EL (cell line): ENCODE measurements at regions not wholly inside any gene's neighbourhood (a gene's known extent, or its start where the extent isn't known, plus 50 kb on each side); places are given as distances from the start of the nearest gene placed in this dataset.

Source experiments
- DNase-seq: peaks from one replicate; pipeline ENCODE4 v3.0.0-alpha.2; 2016

GRCh38 chr11:103530257-103530656 is 421.0 kb downstream of the DYNC2H1 start:
- peak; percentile 33 for DNase-seq

GRCh38 chr11:103532133-103532788 is 423.0 kb downstream of the DYNC2H1 start:
- DNase-seq: peak; percentile 90

DNA sequence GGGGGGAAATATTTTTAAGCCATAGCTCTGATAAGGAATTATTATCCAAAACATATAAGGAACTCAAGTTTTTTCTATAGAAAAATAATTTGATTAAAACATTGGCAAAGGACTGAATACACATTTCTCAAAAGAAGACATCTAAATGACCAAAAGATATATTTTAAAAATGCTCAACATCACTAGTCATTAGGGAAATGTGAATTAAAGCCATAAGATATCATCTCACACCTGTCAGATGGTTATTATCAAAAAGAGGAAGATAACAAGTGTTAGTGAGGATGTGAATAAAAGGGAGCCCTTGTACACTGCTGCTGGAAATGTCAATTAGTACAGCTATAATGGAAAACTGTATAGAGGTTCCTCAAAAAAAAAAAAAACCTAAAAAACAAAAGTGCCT is 425.0 kb downstream of the DYNC2H1 start:
- no peak for DNase-seq

DNA sequence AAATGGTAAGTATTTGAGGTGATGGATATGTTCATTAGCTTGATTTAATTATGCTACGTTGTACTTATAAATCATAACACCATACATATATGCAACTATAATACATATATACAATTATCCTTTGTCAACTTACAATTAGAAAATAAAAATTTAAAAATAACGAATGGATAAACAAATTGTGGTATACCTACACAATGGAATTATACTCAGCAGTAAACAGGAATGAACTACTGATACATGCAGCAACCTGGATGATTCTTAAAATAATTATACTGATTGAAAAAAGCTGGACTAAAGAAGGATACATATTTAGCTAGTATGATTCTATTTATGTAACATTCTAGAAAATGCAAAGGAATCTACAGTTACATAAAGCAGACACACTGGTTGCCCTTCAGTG is 425.7 kb downstream of the DYNC2H1 start:
- DNase-seq: no peak

DNA sequence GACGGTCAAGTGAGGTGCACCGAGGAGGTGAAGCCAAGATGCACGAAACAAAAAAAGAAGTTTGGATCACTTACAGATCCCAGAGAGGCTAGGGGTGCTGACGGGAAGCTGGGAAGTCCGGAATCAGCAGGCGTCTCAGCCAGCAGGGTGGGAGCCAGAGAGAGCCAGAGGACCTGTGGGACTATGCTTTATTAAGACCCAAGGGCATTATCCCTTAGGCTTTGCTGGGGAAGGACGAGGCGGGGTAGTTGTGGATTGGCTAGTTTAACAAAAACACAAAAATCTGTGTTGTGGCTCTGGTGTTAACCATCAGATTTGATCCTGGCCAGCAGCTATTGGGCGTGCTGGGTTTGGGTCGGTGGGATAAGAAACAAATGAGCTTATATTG is 427.1 kb downstream of the DYNC2H1 start:
- no peak for DNase-seq

GRCh38 chr11:103537904-103538502 is 428.8 kb downstream of the DYNC2H1 start:
- DNase-seq: peak; percentile 59

DNA sequence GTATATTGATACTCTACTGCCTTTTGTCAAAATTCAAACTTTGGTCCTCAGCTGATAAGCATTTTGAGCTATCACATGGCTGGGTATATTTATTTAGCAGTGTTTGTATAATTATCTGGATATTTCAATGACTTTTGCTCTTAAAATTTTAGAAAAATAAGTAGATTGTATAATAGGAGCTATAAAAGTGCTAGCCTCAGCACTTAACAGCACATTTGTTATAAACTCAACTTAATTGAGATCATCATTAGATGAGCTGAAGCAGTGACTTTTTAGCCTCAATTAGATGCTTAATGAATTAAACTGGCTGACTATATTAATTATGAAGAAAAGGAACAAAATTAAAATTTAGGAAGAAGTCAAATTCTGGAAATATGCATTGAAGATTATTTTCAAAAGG is 429.9 kb downstream of the DYNC2H1 start:
- no peak for DNase-seq

DNA sequence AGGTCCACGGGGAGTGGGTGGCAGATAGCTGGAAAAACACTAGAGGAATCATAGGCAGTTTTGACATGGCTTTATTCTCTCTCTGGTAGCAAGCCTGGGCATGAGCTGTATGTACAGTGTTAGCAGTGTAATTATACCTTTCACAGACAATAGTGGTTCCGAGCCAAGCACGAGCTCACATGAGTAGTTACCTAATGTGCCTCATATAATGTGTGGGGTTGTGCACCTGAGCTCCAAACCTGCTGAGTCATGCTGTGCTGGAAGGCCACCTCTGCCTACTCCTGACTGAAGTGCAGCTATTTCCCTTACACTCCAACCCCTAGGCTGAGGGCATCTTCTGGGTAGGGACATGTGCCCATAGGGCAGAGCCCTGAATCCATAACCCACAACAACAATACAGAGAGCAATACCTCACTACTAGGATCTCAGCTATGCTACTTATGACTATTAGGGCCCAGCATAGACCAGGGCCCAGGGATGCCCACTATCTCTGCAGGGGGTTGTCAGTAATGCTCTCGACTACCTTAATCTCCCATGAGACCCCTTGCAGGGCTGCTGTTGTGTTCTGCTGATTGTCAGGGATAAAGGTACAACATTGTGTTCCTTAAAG is 432.1 kb downstream of the DYNC2H1 start:
- no peak for DNase-seq

DNA sequence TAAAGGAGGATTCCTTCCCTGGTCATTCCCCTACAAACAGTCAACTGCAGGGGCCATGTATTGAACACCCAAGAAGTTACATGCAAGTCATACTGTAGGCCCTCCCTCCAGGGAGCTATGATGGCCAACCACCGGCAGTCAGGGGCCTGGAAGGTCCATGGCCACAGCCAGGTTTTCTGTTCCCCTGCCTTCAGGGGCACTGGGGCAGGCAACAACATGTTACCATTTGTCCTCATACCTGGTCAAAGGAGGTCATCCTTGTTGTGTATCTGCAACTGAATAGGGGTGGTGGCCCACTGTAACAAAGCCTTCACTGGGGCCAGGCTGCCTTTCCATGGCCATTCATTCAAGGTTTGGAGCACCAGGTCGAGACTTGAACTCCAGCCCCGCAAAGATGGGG is 433.6 kb downstream of the DYNC2H1 start:
- DNase-seq: no peak

- DNase-seq: no peak
Observed at GRCh38 chr11:103543456-103543855, 434.2 kb downstream of the DYNC2H1 start.

GRCh38 chr11:103544874-103545273 is 435.6 kb downstream of the DYNC2H1 start:
- DNase-seq: no peak

DNA sequence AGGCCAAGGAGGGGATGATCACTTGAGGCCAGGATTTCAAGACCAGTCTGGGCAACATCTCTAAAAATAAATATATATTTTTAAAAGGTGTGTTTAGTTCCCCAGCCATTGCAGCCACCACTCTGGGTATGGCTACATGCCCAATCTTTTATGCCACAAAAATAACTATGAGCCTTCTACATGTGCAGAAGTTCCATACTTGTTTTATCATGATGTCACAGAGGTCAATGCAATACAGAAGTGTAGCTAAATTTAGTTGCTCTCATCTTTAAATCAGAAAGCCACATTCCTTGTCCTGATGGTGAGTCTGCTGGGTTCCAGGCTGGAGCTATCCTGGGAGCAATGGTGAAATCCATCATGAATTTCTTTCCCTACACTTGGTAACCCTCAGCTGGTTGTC is 436.3 kb downstream of the DYNC2H1 start:
- DNase-seq: no peak

DNA sequence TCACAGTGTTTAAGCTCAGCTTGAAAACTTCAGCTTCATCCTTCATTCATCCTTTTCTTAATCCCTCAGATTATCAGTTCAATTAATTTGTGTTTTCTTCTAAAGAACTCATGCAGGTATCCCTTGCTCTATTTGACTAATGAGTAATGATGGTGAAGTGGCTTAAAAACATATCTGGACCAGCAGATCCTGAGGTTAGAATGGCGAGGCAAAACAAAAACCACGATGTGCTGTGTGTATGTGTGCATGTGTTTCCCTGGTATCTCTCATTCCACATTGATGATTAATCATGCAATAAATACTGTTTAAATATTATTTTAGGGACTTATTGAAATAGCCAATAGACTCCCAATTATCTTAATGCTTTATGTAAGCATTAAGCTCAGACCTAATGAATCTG is 437.0 kb downstream of the DYNC2H1 start:
- peak; percentile 53 for DNase-seq

DNA sequence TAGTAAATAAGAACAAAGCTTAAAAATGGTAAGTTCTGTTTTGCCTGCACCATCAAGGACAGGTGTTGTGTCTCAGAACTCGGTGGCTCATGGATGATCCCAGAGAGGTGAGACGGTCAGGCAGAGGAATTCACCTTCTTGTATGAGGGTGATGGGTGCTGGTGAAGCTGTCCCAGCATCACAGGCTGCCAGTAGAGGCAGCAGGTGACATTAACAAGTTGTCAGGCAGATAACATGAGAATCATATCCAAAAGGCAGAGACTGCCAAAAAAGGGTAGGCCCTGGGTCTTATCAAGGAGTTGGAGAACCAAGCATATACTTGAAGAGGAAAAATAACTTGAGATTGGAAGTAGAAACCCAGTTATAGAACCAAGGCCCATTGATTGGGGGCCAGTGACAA is 437.8 kb downstream of the DYNC2H1 start:
- no peak for DNase-seq

- no peak for DNase-seq
Observed at GRCh38 chr11:103547691-103548090, 438.5 kb downstream of the DYNC2H1 start.

DNA sequence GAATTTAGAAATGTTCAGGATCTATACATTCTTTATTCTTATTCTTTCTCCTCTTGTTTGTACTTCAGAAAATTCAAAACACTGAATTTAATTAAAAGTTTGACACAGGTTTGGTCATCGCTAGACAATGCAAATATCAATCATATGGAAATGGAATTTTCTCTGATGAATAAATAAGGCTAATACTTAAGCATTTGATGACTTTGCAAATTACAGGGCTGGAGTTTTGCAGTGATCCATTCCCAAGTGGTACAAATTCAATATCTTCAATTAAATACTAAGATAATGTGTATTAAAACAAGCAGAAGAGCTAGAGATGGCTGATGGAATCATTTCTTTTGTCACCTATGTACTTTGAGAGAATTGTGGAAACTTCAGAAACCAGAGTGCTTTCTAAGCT is 439.6 kb downstream of the DYNC2H1 start:
- no peak for DNase-seq

DNA sequence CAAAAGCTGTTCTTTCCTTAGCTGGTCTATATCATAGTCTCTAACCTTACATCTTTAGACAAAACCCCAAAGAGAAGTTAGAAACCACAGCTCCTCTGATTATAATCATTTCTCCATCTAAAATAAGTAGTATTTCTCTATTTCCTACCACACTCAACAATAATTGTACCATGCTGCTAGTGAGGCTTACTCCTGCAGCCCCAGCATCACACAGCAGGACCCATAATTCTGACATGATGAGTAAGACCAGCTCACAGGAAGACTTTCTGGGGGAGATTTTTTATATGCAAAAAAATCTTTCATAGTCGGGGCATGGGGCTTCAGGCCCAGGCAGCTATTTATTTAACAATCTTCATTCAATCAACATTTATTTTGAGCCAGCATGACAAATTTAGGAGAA is 441.6 kb downstream of the DYNC2H1 start:
- DNase-seq: no peak

DNA sequence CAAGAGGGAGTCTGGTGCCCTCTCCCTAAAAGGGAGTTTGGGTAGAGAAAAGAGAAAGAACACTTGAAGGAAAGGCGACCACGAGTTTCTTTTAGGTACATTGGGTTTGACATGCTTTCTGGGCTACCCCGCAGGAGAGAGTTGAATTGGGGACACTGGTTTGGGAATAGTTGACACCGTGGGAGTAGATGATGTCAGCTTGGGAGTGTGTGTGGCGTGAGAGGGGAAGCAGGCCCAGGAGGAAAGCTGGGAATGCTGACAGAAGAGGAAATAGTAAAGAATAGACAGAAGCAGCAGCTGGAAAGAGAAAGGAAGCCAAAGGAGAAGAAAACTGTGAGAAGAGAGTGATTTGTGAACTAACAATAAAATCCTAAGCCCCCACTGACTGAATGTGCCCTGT is 442.9 kb downstream of the DYNC2H1 start:
- DNase-seq: no peak

- no peak for DNase-seq
Observed at GRCh38 chr11:103556171-103556570, 446.9 kb downstream of the DYNC2H1 start.

- DNase-seq: no peak
Observed at GRCh38 chr11:103566116-103566515, 456.9 kb downstream of the DYNC2H1 start.

DNA sequence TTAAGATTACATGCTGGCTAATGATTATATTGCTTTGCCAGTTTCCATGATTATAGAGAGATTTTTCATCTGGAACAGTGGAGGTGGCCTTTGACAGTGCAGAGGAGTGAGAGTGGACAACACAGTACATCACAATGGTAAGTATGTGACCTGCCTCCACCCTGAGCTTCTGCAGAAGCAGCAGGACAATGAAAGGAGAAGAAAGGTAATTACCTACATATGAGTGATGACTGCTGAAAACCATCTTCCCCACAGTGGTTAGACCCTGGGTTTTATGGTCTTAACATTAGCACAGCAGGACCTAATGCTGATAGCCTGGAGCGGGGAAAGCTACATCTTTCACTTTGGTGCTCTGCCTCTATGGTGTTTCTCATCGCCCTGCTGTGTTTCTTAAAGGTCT is 454.7 kb upstream of the DDI1 start:
- DNase-seq: no peak

DNA sequence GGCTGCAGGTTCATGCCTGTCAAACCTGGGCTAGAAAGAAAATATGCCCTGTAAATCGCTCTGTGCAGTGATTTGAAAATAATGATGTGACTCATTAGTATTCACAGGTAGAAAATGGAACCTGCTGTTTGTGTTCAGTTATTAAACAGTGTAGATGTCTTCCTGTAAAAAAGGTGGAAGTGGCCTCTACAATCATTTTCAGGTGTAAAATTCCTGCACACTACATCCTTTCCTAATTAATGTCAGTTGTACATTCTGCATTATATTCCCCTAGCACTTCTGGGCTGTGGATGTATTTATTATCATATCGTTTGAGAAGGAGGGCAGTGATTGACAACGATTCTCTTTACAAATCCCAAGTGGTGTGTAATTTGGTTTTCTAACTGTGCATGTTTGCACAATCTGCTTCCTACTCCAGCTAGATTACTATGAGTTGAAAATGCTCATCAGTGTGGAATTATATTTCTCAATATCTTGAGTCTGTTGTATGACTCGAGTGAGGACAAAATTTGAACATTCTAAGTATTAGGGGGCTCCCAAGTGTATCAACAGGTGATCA is 454.0 kb upstream of the DDI1 start:
- DNase-seq: no peak

- no peak for DNase-seq
Observed at GRCh38 chr11:103584021-103584420, 452.4 kb upstream of the DDI1 start.

GRCh38 chr11:103584720-103585119 is 451.7 kb upstream of the DDI1 start:
- DNase-seq: no peak
